HCT116 (cell line): ENCODE measurements at regions not wholly inside any gene's neighbourhood (a gene's known extent, or its start where the extent isn't known, plus 50 kb on each side); places are given as distances from the start of the nearest gene placed in this dataset.

ENCODE experiments used
- ATAC-seq: fragments of 200-7000 bp; cut with Tn5 transposase; 2 replicates; pipeline ENCODE4 v1.9.1; 2020; ENCODE audit warnings: mild to moderate bottlenecking, moderate library complexity
- BruUV-seq: library from RNA; stranded (reverse); fragments of 400-500 nt; replicated peaks from 2 replicates; lab custom pipeline; 2021; lab: Mats Ljungman, UMichigan
- CTCF ChIA-PET: fragments of 300-600 bp; sonication (Branson Sonifier 250); formaldehyde crosslinking; loops from one replicate; lab custom pipeline; 2021; ENCODE audit warnings: antibody characterized with exemption; lab: Charles Lee
- POLR2A ChIA-PET: fragments of 300-600, 350-600 bp; sonication (Branson Sonifier 250); formaldehyde crosslinking; loops from one replicate; lab custom pipeline; 2021; ENCODE audit warnings: antibody characterized with exemption; lab: Charles Lee
- RAD21 ChIA-PET, 2 experiments: fragments of 300-600 bp; sonication (Branson Sonifier 250); formaldehyde crosslinking; loops; one replicate each; lab custom pipeline; 2023; ENCODE audit warnings: low total read pairs in 2 of 2; ENCODE audit not compliant: uncharacterized antibody in 2 of 2, unreplicated experiment in 2 of 2, low non-redundant PET in 1 of 2; lab: Charles Lee
- DNase-seq: peaks from one replicate; pipeline ENCODE4 v3.0.0-alpha.2; 2010; ENCODE audit warnings: low read depth, low spot score
- H2AFZ ChIP-seq: fragments of 200-600 bp; shearing (Covaris generic), sonication (generic); 2 replicates; pipeline ENCODE4 v1.6.1; 2017; ENCODE audit warnings: low read depth, mixed run types, mixed read lengths, antibody characterized with exemption, low read length; ENCODE audit not compliant: poor library complexity, severe bottlenecking
- H3K27ac ChIP-seq: 2 replicates; pipeline ENCODE4 v1.5.1; 2012; ENCODE audit warnings: low read depth, low read length
- H3K27me3 ChIP-seq: fragments of 200-600 bp; sonication (generic); 2 replicates; pipeline ENCODE4 v1.6.1; 2016; ENCODE audit warnings: mixed run types, low read length, mixed read lengths; ENCODE audit not compliant: insufficient read depth
- H3K36me3 ChIP-seq, 2 experiments: fragments of 200-500 bp in 1 of 2; fragments of 200-600 bp in 1 of 2; sonication (Bioruptor generic) in 1 of 2; sonication (generic) in 1 of 2; 2 replicates each; pipeline versions ENCODE4 v1.5.1 to v1.6.1; 2014 to 2016; ENCODE audit warnings: low read length in 2 of 2, inconsistent platforms in 1 of 2, mixed read lengths in 1 of 2, mixed run types in 1 of 2; ENCODE audit not compliant: insufficient read depth in 2 of 2, control insufficient read depth in 1 of 2
- H3K4me1 ChIP-seq, 2 experiments: fragments of 200-600 bp in 1 of 2; sonication (generic) in 1 of 2; 2 replicates each; pipeline versions ENCODE4 v1.5.1 to v1.6.1; 2012 to 2017; ENCODE audit warnings: low read length in 2 of 2, inconsistent platforms in 1 of 2, mild to moderate bottlenecking in 1 of 2, mixed read lengths in 1 of 2, mixed run types in 1 of 2, moderate library complexity in 1 of 2; ENCODE audit not compliant: insufficient read depth in 2 of 2, control insufficient read depth in 1 of 2
- H3K4me2 ChIP-seq: fragments of 200-600 bp; sonication (generic); 2 replicates; pipeline ENCODE4 v1.6.1; 2017; ENCODE audit warnings: mixed run types, low read length, mixed read lengths
- H3K4me3 ChIP-seq, 2 experiments: fragments of 200-600 bp in 1 of 2; sonication (generic) in 1 of 2; replicated peaks in 1 of 2; 2 replicates each; pipeline ENCODE4 v1.5.1; 2011 to 2016; ENCODE audit warnings: low read length in 2 of 2, control low read depth in 1 of 2, low read depth in 1 of 2, mild to moderate bottlenecking in 1 of 2, mixed read lengths in 1 of 2, mixed run types in 1 of 2
- H3K79me2 ChIP-seq: fragments of 200-600 bp; sonication (generic); 2 replicates; pipeline ENCODE4 v1.6.1; 2017; ENCODE audit warnings: mild to moderate bottlenecking, mixed run types, low read length, moderate library complexity, mixed read lengths; ENCODE audit not compliant: insufficient read depth
- H3K9ac ChIP-seq: fragments of 200-600 bp; sonication (generic); 2 replicates; pipeline ENCODE4 v1.6.1; 2016; ENCODE audit warnings: low read length, mixed read lengths
- H3K9me2 ChIP-seq: fragments of 200-600 bp; sonication (generic), shearing (Covaris generic); 2 replicates; pipeline ENCODE4 v1.6.1; 2017; ENCODE audit warnings: mixed run types, mild to moderate bottlenecking, moderate library complexity; ENCODE audit not compliant: insufficient read depth
- H3K9me3 ChIP-seq, 2 experiments: fragments of 200-500 bp in 1 of 2; fragments of 200-600 bp in 1 of 2; sonication (Bioruptor generic) in 1 of 2; sonication (generic) in 1 of 2; 2 replicates each; pipeline ENCODE4 v1.6.1; 2014 to 2017; ENCODE audit warnings: low read length in 2 of 2, mixed read lengths in 2 of 2, inconsistent platforms in 1 of 2, low read depth in 1 of 2, mild to moderate bottlenecking in 1 of 2, mixed run types in 1 of 2, moderate library complexity in 1 of 2; ENCODE audit not compliant: control insufficient read depth in 1 of 2, insufficient read depth in 1 of 2
- H4K20me1 ChIP-seq: fragments of 200-600 bp; sonication (generic), shearing (Covaris generic); 2 replicates; pipeline ENCODE4 v1.6.1; 2017; ENCODE audit warnings: mixed run types, mild to moderate bottlenecking, moderate library complexity; ENCODE audit not compliant: insufficient read depth
- CBX3 ChIP-seq: IDR thresholded peaks from 2 replicates; pipeline ENCODE4 v1.6.1; 2012; ENCODE audit warnings: low read depth
- EZH2 ChIP-seq: fragments of 200-600 bp; sonication (generic); IDR thresholded peaks from 2 replicates; pipeline ENCODE4 v1.6.1; 2017; ENCODE audit warnings: antibody characterized with exemption, mixed run types
- RAD21 ChIP-seq: IDR thresholded peaks from 2 replicates; pipeline ENCODE4 v1.6.1; 2012; ENCODE audit warnings: low read depth, mild to moderate bottlenecking
- SIN3A ChIP-seq: IDR thresholded peaks from 2 replicates; pipeline ENCODE4 v1.6.1; 2012; ENCODE audit warnings: low read depth
- SP1 ChIP-seq: IDR thresholded peaks from 2 replicates; pipeline ENCODE4 v1.6.1; 2012; ENCODE audit warnings: low read depth
- SRF ChIP-seq: IDR thresholded peaks from 2 replicates; pipeline ENCODE4 v1.6.1; 2012; ENCODE audit warnings: low read depth
- TCF7L2 ChIP-seq: IDR thresholded peaks from 2 replicates; pipeline ENCODE4 v1.7.0; 2011; ENCODE audit warnings: borderline replicate concordance, inconsistent platforms; ENCODE audit not compliant: insufficient read depth, insufficient read length; ENCODE audit errors: extremely low read depth
- ZFX ChIP-seq: fragments of 450-650 bp; IDR thresholded peaks from 2 replicates; pipeline ENCODE4 v1.6.1; 2017
- intact Hi-C: fragments of 100-400 bp; cut with micrococcal nuclease; formaldehyde crosslinking; loops from 2 replicates; pipeline ENCODE4 v1.10.0; 2022
- TF ChIP-seq, protein P1 (sequence below): IDR thresholded peaks from 2 replicates; pipeline ENCODE4 v1.6.1; 2012; ENCODE audit warnings: low read depth
- TF ChIP-seq, protein P2 (sequence below): IDR thresholded peaks from 2 replicates; pipeline ENCODE4 v1.6.1; 2011; ENCODE audit warnings: mild to moderate bottlenecking, low read length, moderate library complexity; ENCODE audit not compliant: insufficient replicate concordance; ENCODE audit errors: extremely low read depth

DNA sequence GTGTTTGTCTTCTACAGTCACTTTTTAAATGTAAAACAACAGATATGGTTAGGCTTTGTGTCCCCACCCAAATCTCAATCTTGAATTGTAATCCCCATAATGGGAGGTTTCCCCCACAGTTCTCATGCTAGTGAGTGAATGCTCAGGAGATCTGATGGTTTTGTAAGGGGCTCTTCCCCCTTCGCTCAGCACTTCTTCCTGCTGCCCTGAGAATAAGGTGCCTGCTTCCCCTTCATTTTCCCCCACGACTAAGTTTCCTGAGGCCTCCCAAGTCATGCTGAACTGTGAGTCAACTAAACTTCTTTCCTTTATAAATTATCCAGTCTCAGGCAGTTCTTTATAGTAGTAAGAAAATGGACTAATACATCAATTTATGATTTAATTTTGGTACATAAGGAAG, 118.0 kb upstream of the SNTG2 start:
- no peak overlapping the region for H3K4me2 ChIP-seq
- no peaks in the 10 kb centered on the region for H3K9me3 ChIP-seq
- no peak overlapping the region for H3K27ac ChIP-seq
- H3K36me3 ChIP-seq, result no peaks in the 10 kb centered on the region
- H3K4me3 ChIP-seq, result no peak overlapping the region
- CTCF ChIA-PET, result no interaction called here
- no peaks in the 10 kb centered on the region for H3K4me1 ChIP-seq
- ATAC-seq (no peak), DNase-seq (no peak)
- H3K27me3 ChIP-seq, result peaks cover 21% of the 10 kb centered on the region
- H2AFZ ChIP-seq, result no peak overlapping the region
- TF ChIP-seq, protein P1, sequence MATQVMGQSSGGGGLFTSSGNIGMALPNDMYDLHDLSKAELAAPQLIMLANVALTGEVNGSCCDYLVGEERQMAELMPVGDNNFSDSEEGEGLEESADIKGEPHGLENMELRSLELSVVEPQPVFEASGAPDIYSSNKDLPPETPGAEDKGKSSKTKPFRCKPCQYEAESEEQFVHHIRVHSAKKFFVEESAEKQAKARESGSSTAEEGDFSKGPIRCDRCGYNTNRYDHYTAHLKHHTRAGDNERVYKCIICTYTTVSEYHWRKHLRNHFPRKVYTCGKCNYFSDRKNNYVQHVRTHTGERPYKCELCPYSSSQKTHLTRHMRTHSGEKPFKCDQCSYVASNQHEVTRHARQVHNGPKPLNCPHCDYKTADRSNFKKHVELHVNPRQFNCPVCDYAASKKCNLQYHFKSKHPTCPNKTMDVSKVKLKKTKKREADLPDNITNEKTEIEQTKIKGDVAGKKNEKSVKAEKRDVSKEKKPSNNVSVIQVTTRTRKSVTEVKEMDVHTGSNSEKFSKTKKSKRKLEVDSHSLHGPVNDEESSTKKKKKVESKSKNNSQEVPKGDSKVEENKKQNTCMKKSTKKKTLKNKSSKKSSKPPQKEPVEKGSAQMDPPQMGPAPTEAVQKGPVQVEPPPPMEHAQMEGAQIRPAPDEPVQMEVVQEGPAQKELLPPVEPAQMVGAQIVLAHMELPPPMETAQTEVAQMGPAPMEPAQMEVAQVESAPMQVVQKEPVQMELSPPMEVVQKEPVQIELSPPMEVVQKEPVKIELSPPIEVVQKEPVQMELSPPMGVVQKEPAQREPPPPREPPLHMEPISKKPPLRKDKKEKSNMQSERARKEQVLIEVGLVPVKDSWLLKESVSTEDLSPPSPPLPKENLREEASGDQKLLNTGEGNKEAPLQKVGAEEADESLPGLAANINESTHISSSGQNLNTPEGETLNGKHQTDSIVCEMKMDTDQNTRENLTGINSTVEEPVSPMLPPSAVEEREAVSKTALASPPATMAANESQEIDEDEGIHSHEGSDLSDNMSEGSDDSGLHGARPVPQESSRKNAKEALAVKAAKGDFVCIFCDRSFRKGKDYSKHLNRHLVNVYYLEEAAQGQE, result no peak
- H3K9ac ChIP-seq, result no peak overlapping the region
- BruUV-seq, result no TSS peak
- no peaks in the 10 kb centered on the region for H3K9me2 ChIP-seq
- no peaks in the 10 kb centered on the region for H4K20me1 ChIP-seq
- RAD21 ChIA-PET, result no interaction called here
- H3K79me2 ChIP-seq, result no peaks in the 10 kb centered on the region
- intact Hi-C loops, result no loop called here
- POLR2A ChIA-PET, result no interaction called here

DNA sequence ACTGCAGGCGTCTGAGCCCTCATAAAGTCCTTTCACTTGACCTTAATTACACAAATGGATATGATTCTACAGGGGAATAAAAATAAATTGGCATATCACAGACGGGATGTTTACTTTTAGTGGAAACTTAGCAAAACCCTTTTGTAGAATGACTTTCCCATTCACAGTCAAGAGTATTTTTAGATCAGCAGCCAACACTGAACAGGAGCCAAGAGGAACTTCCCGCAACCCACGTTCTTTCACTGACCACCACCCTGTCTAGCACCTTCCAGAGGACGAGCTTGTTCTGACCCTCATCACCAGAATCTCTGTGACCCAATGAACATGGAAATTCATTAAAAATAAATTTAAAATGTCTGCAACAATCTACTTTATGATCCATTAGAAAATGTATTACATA, 119.0 kb upstream of the SNTG2 start:
- Histone ChIP-seq H3K79me2 (no peaks in the 10 kb centered on the region), H3K9ac (no peak overlapping the region), H3K4me3 (no peak overlapping the region), H3K36me3 (no peaks in the 10 kb centered on the region), H3K27ac (no peak overlapping the region), H3K9me3 (no peaks in the 10 kb centered on the region), H2AFZ (no peak overlapping the region), H4K20me1 (no peaks in the 10 kb centered on the region), H3K9me2 (no peaks in the 10 kb centered on the region), H3K27me3 (peaks cover 16% of the 10 kb centered on the region), H3K4me2 (no peak overlapping the region), H3K4me1 (no peaks in the 10 kb centered on the region)
- POLR2A ChIA-PET, result no interaction called here
- RAD21 ChIA-PET, result no interaction called here
- no TSS peak for BruUV-seq
- intact Hi-C loops, result no loop called here
- ATAC-seq (no peak), DNase-seq (no peak)
- no peak for TF ChIP-seq ZFX
- no peak for TF ChIP-seq SP1
- TF ChIP-seq SRF, result no peak
- TF ChIP-seq TCF7L2, result no peak
- TF ChIP-seq CBX3, result no peak
- TF ChIP-seq EZH2, result no peak
- TF ChIP-seq, protein P2, sequence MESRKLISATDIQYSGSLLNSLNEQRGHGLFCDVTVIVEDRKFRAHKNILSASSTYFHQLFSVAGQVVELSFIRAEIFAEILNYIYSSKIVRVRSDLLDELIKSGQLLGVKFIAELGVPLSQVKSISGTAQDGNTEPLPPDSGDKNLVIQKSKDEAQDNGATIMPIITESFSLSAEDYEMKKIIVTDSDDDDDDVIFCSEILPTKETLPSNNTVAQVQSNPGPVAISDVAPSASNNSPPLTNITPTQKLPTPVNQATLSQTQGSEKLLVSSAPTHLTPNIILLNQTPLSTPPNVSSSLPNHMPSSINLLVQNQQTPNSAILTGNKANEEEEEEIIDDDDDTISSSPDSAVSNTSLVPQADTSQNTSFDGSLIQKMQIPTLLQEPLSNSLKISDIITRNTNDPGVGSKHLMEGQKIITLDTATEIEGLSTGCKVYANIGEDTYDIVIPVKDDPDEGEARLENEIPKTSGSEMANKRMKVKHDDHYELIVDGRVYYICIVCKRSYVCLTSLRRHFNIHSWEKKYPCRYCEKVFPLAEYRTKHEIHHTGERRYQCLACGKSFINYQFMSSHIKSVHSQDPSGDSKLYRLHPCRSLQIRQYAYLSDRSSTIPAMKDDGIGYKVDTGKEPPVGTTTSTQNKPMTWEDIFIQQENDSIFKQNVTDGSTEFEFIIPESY, result no peak
- TF ChIP-seq RAD21, result no peak
- no peak for TF ChIP-seq SIN3A
- CTCF ChIA-PET, result no interaction called here
